Motor neuron (in vitro differentiated cells): ENCODE measurements at regions not wholly inside any gene's neighbourhood (a gene's known extent, or its start where the extent isn't known, plus 50 kb on each side); places are given as distances from the start of the nearest gene placed in this dataset.

Source experiments
- ATAC-seq, 8 experiments: fragments of 200-7000 bp; cut with Tn5 transposase; replicated peaks in 6 of 8; 2 replicates each; pipeline ENCODE4 v1.8.0; 2021; ENCODE audit warnings: mild to moderate bottlenecking in 8 of 8, moderate library complexity in 8 of 8
- H3K27ac ChIP-seq, 2 donors: fragments of 250-450 bp; sonication (Bioruptor Pico); 2 replicates each; pipeline ENCODE4 v1.9.0; 2021; ENCODE audit warnings: antibody characterized with exemption in 2 of 2, mild to moderate bottlenecking in 2 of 2, moderate library complexity in 1 of 2
- H3K4me1 ChIP-seq, 2 donors: fragments of 250-450 bp; sonication (Bioruptor Pico); replicated peaks in 1 of 2; 2 replicates each; pipeline ENCODE4 v1.6.1; 2021; ENCODE audit warnings: antibody characterized with exemption in 2 of 2, mild to moderate bottlenecking in 2 of 2, moderate library complexity in 1 of 2
- H3K4me3 ChIP-seq, 5 donors: fragments of 250-450 bp; sonication (Bioruptor Pico); 2 replicates each; pipeline ENCODE4 v1.9.0; 2021; ENCODE audit warnings: antibody characterized with exemption in 5 of 5, mild to moderate bottlenecking in 5 of 5, moderate library complexity in 4 of 5
- WGBS, 10 experiments: fragments of 450-650 bp; shearing (Covaris generic); methylation state at CpG; one replicate each; pipeline ENCODE4 v1.0.0; 2022; 5-methylcytosine and 5-hydroxymethylcytosine counted together
- in situ Hi-C, 9 experiments: fragments of 400-800 bp; cut with MboI; loops; one replicate each; pipeline ENCODE4 v1.15.0; 2021; ENCODE audit warnings: low sequenced_read_pairs in 9 of 9, low pct_unique_long_range_greater_than_20kb in 2 of 9; ENCODE audit not compliant: unreplicated experiment in 9 of 9

GRCh38 chr2:119104414-119104813 lies 54.1 kb downstream of the C1QL2 start:
- 0 to 89% (median 30%) methylated on average over 1 to 2 of the region's 2 CpGs; no CpG with 5 or more reads in 2 of the 10 experiments for WGBS, 10 experiments
- ATAC-seq = no peak
- Histone ChIP-seq H3K27ac (no peak overlapping the region), H3K4me3 (no peak overlapping the region), H3K4me1 (no peaks in the 10 kb centered on the region)
- in situ Hi-C loops = no loop called here

- in situ Hi-C loops = no loop called here
- ATAC-seq = no peak
- Histone ChIP-seq H3K27ac (no peak overlapping the region), H3K4me1 (no peaks in the 10 kb centered on the region), H3K4me3 (no peak overlapping the region)
Measured at GRCh38 chr2:119102964-119103363, 55.6 kb downstream of the C1QL2 start.

- in situ Hi-C loops = no loop called here
- no peak overlapping the region for H3K4me3 ChIP-seq
- peaks cover 0 to 7% of the 10 kb centered on the region in 2 donors for H3K4me1 ChIP-seq
- H3K27ac ChIP-seq = no peak overlapping the region
- no peak for ATAC-seq
- WGBS, 10 experiments = 14 to 83% methylated on average over 1 of the region's 1 CpG; no CpG with 5 or more reads in 8 of the 10 experiments
Measured at GRCh38 chr2:119088416-119088815, 70.1 kb downstream of the C1QL2 start.

GRCh38 chr2:119086327-119086726 lies 72.2 kb downstream of the C1QL2 start:
- Histone ChIP-seq H3K4me1 (peaks cover 0 to 7% of the 10 kb centered on the region in 2 donors), H3K27ac (no peak overlapping the region), H3K4me3 (no peak overlapping the region)
- 20 to 74% (median 38%) methylated on average over 1 to 8 of the region's 8 CpGs for WGBS, 10 experiments
- in situ Hi-C loops = no loop called here
- ATAC-seq = no peak

GRCh38 chr2:119085613-119086012 lies 72.9 kb downstream of the C1QL2 start:
- Histone ChIP-seq H3K4me1 (peaks cover 0 to 7% of the 10 kb centered on the region in 2 donors), H3K4me3 (no peak overlapping the region), H3K27ac (no peak overlapping the region)
- 39 to 100% (median 60%) methylated on average over 1 to 6 of the region's 6 CpGs; no CpG with 5 or more reads in 3 of the 10 experiments for WGBS, 10 experiments
- ATAC-seq = no peak
- in situ Hi-C loops = no loop called here

GRCh38 chr2:119083416-119083815 lies 75.1 kb downstream of the C1QL2 start:
- in situ Hi-C loops = no loop called here
- H3K27ac ChIP-seq = no peak overlapping the region
- WGBS, 10 experiments = 0 to 100% (median 85%) methylated on average over 1 to 6 of the region's 7 CpGs; no CpG with 5 or more reads in 4 of the 10 experiments
- peaks cover 0 to 7% of the 10 kb centered on the region in 2 donors for H3K4me1 ChIP-seq
- no peak overlapping the region for H3K4me3 ChIP-seq
- ATAC-seq = no peak

GRCh38 chr2:119082821-119083400 lies 75.6 kb downstream of the C1QL2 start:
- no peak for ATAC-seq
- Histone ChIP-seq H3K27ac (no peak overlapping the region), H3K4me1 (peaks cover 0 to 7% of the 10 kb centered on the region in 2 donors), H3K4me3 (no peak overlapping the region)
- in situ Hi-C loops = no loop called here
- WGBS, 10 experiments = 10 to 93% (median 45%) methylated on average over 1 to 10 of the region's 10 CpGs; no CpG with 5 or more reads in 1 of the 10 experiments

GRCh38 chr2:119078796-119079195 lies 79.8 kb downstream of the C1QL2 start:
- in situ Hi-C loops = no loop called here
- Histone ChIP-seq H3K27ac (no peak overlapping the region), H3K4me3 (no peak overlapping the region), H3K4me1 (no peaks in the 10 kb centered on the region)
- WGBS, 10 experiments = 0 to 93% (median 41%) methylated on average over 1 to 3 of the region's 3 CpGs; no CpG with 5 or more reads in 4 of the 10 experiments
- ATAC-seq = peak in 2 of 8 experiments; percentile 79 to 86

- ATAC-seq = peak in 3 of 8 experiments; percentile 29 to 64 (median 63)
- Histone ChIP-seq H3K4me1 (no peaks in the 10 kb centered on the region), H3K4me3 (no peak overlapping the region), H3K27ac (no peak overlapping the region)
- 19 to 85% (median 76%) methylated on average over 1 to 6 of the region's 8 CpGs; no CpG with 5 or more reads in 4 of the 10 experiments for WGBS, 10 experiments
- in situ Hi-C loops = no loop called here
Measured at GRCh38 chr2:119076713-119077112, 81.8 kb downstream of the C1QL2 start.

- no peak for ATAC-seq
- H3K4me1 ChIP-seq = peaks cover 0 to 15% of the 10 kb centered on the region in 2 donors
- no peak overlapping the region for H3K27ac ChIP-seq
- in situ Hi-C loops = no loop called here
- no peak overlapping the region for H3K4me3 ChIP-seq
- WGBS, 10 experiments = 0 to 40% (median 0%) methylated on average over 1 of the region's 3 CpGs; no CpG with 5 or more reads in 7 of the 10 experiments
Measured at GRCh38 chr2:119073213-119073612, 85.3 kb downstream of the C1QL2 start.

- Histone ChIP-seq H3K4me1 (peaks cover 0 to 16% of the 10 kb centered on the region in 2 donors), H3K27ac (no peak overlapping the region), H3K4me3 (no peak overlapping the region)
- 0 to 86% (median 60%) methylated on average over 1 of the region's 1 CpG; no CpG with 5 or more reads in 1 of the 10 experiments for WGBS, 10 experiments
- in situ Hi-C loops = no loop called here
- ATAC-seq = no peak
Measured at GRCh38 chr2:119071476-119071875, 87.1 kb downstream of the C1QL2 start.

- in situ Hi-C loops = no loop called here
- WGBS, 10 experiments = 18 to 58% (median 35%) methylated on average over 4 to 8 of the region's 8 CpGs; no CpG with 5 or more reads in 2 of the 10 experiments
- H3K4me1 ChIP-seq = peaks cover 0 to 16% of the 10 kb centered on the region in 2 donors
- ATAC-seq = no peak
- no peak overlapping the region for H3K4me3 ChIP-seq
- H3K27ac ChIP-seq = no peak overlapping the region
Measured at GRCh38 chr2:119069781-119070180, 88.8 kb downstream of the C1QL2 start.

GRCh38 chr2:119068154-119068725 lies 90.3 kb downstream of the C1QL2 start:
- in situ Hi-C loops = no loop called here
- 13 to 100% (median 38%) methylated on average over 1 to 6 of the region's 7 CpGs; no CpG with 5 or more reads in 4 of the 10 experiments for WGBS, 10 experiments
- peak in 2 of 8 experiments; percentile 8 to 35 for ATAC-seq
- Histone ChIP-seq H3K4me3 (no peak overlapping the region), H3K4me1 (peaks cover 0 to 16% of the 10 kb centered on the region in 2 donors), H3K27ac (no peak overlapping the region)
